ENCODE measurements at regions not wholly inside any gene's neighbourhood (a gene's known extent, or its start where the extent isn't known, plus 50 kb on each side); places are given as distances from the start of the nearest gene placed in this dataset.

GRCh38 chr2:189937691-189938090, 124.8 kb downstream of the MSTN start:
- no peak for TF ChIP-seq CTCF (conservative IDR thresholded peaks at IDR 0.05; ENCODE audit: low read depth, low read length)
- DNase-seq (ENCODE audit: low read depth): no peak

GRCh38 chr2:189933911-189934399, 128.6 kb downstream of the MSTN start:
- TF ChIP-seq CTCF (conservative IDR thresholded peaks at IDR 0.05; ENCODE audit: low read depth, low read length): no peak
- H3K4me3 ChIP-seq (ENCODE audit: low read depth, low read length): no peak overlapping the region
- peak; percentile 2 for DNase-seq (ENCODE audit: low read depth)

More at GRCh38 chr2:189937691-189938090, 124.8 kb downstream of the MSTN start:
- H3K4me3 ChIP-seq (ENCODE audit: low read depth, low read length): no peak overlapping the region

- no peak for DNase-seq (ENCODE audit: low read depth)
- TF ChIP-seq CTCF (conservative IDR thresholded peaks at IDR 0.05; ENCODE audit: low read depth, low read length): no peak
- H3K4me3 ChIP-seq (ENCODE audit: low read depth, low read length): no peak overlapping the region
Observed at GRCh38 chr2:189933041-189933440, 129.5 kb downstream of the MSTN start.

GRCh38 chr2:189927823-189928222, 134.7 kb downstream of the MSTN start:
- TF ChIP-seq CTCF (conservative IDR thresholded peaks at IDR 0.05; ENCODE audit: low read depth, low read length): no peak
- DNase-seq (ENCODE audit: low read depth): no peak
- no peak overlapping the region for H3K4me3 ChIP-seq (ENCODE audit: low read depth, low read length)

Data from epithelial cell of proximal tubule (primary cell).